Left renal pelvis (tissue), 4 donors: ENCODE measurements at regions not wholly inside any gene's neighbourhood (a gene's known extent, or its start where the extent isn't known, plus 50 kb on each side); places are given as distances from the start of the nearest gene placed in this dataset.

Experiments
- DNase-seq, 4 donors: peaks; one replicate each; pipeline ENCODE4 v3.0.0-alpha.2; 2013; ENCODE audit warnings: low read depth in 4 of 4, low spot score in 3 of 4

DNA sequence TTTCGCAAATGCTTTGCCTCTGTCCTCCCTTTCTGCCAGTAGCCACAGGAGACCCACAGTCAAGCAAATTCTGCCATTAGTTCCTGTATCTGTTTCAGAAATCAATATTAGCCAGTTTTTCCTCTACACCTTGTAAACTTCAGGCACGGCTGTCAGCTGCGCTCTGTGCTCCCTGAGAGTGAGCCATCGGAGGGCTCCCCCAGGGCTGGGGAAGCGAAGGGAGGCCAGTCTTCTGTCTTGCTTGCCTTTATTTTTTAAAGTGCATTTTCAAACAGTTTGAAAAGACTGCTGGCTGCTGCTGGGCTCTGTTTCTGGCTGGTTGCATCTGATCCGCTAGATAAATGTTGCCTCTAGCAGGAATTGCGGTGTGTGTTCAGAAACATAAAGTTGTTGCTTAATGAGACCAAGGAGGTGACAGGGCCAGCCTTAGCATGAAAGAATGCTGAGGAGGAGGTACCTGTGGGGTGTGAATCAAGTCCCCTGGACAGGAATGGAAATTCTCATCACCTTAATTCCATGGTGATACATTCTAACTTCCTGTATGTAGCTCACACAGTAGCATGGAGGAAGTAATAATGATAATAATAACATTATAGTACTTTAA is 421.7 kb upstream of the KIF2A start:
- no peak for DNase-seq

DNA sequence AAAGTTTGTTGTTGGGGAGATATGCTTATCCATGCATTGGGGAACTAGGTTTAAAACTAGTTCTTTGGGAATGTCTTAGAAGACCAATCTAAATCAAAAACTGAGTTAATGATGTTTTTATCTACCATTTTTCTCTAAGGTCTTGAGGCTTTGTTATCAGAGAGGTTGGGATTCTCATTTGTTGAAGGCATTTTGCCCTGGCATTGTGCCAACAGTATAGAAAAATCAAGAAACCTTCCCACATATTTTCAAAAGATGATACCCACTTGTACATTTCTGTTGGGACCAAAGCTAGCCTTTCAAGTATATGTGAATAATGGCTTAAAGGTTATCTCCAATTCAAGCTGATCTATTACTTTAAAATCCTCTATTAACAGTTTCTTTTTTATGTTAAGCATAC is 419.8 kb upstream of the KIF2A start:
- DNase-seq, result no peak

DNA sequence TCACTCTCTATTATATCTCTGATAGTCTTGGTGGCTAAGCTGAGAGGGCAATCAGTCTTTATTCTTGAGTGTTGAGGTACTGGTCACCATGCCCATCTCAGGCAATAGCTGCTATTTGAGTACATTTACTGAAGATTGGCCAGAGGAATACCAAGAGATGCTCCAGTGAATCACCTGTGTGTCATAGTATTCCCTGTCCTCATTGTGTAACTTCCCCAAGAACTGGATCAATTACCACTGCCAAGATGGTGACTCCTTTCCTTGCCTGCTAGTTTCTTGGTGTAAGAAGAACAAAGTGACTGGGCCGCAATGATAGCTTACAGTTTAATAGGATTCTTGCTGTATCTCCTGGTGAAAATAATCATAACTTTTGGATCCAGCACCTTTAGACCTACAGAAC is 418.7 kb upstream of the KIF2A start:
- no peak for DNase-seq

DNA sequence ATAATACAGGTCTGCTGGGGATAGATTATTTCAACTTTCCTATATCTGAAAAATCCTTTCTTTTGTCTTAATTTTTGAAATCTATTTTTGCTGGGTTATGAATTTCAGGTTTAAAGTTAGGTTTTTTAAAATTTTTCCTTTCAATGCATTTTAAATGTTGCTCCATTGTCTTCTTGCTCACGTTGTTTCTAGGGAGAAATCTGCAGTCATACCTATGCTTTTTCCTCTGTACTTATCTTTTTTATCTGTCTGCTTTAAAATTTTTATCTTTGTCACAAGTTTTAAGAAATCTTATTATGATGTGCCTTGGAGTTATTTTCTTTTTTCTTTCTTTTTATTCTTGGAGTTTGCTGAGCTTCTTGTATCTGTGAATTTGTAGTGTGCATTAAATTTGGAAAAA is 412.0 kb upstream of the KIF2A start:
- no peak for DNase-seq

DNA sequence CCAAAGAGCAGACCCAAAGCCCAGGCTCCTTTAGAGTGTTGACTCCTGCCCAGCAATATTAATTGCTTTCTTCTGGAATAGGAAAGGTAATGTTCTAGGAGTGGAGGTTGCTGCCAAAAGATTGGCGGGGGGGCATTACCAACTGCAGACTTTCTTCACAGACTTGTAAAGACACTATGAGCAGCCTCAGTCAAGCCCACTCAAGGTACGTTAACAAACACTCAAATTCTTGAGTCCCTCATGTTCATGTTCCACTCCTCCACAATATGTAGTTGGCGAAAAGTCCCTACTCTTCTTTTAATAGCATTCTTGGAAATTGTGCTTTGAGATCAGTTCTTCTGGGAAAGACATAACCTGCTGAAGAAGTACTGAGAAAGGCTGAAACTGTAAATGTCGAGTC is 409.2 kb upstream of the KIF2A start:
- DNase-seq, result no peak

DNA sequence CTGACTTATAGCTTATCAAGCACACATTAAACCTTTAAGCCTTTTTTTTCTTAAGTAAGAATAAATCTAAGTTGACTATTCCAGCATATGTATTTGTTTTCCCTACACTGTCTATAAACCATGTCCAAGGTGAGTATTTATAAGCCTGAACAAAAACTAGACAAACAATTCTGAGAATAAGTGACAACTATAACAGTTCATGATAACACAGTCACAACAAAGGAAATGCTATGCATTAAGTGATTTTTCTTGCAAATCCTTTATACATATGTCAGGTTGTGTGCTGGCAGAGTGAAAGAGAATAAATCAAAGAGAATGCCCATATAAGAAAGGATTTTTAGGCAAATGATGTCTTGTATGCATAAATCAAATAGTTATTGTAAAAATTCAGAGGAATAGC is 408.8 kb upstream of the KIF2A start:
- DNase-seq, result no peak

DNA sequence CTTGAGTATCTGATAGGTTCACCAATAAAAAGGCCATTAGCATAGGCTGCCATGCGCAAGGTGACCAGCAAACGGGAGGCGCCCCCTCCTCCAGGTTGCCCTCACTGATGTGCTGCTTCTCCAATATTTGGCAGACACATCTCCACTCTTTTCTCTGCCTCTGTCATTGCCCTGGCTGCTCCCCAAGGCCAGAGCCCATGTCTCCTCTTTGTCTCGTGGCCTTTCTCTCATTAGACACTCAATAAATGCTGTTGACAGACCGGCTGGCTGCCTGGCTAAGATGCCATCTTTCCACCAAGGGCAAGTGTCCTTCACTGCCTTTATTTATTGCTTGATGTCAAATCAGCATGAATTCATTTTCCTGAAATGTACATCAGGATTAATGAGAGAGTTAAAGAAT is 404.0 kb upstream of the KIF2A start:
- DNase-seq, result no peak

DNA sequence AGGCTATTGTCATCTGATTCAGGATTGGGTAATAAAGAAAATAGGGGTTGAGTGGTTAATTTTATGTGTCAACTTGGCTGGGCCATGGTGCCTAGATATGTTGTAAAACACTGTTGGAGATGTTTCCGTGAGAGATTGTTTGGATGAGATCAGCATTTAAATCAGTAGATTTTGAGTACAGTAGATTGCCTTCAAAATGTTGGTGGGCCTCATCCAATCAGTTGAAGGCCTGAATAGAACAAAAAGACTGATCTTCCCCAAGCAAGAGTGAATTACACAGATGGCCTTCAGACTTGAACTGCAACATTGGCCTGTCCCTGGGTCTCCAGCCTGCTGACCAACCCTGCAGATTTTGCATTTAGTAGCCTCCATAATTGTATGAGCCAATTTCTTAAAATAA is 401.3 kb upstream of the KIF2A start:
- DNase-seq, result no peak

DNA sequence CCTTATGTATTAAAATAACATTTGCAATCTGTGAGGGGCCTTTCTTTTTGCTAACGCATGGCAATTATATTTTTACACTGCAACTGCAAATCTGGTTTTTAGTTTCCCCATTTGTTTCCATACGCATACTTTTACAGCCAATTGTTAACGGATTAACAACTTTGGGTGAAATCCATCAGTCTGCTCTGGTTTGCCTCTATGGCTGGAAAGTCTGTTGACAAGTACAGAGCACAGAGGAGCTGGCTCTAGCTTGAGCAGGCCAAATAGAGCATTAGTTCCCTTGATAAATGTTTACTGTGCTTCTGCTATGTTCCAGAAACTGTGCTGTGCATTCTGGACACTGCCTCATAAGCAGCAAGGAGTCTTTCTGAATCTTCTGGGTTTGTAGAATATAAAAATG is 400.4 kb upstream of the KIF2A start:
- DNase-seq, result no peak

DNA sequence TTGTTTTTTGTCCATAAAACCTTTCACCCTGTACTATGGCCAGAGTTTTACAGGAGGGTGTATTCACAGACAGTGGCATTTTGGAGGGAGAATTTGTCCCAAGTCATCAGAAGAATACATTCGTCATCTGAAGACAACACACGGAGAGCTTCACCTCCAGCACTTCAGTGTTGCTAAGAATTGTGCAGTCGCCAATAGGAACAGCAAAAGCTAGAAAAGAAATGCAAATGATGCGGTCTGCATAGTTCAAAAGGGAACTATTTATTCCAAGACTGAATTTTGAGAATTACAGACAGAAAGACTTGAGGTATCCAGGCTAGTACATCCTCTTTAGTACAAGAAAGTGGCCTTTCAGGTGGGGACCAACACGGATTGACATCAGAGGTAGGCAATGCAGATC is 399.2 kb upstream of the KIF2A start:
- DNase-seq, result no peak

DNA sequence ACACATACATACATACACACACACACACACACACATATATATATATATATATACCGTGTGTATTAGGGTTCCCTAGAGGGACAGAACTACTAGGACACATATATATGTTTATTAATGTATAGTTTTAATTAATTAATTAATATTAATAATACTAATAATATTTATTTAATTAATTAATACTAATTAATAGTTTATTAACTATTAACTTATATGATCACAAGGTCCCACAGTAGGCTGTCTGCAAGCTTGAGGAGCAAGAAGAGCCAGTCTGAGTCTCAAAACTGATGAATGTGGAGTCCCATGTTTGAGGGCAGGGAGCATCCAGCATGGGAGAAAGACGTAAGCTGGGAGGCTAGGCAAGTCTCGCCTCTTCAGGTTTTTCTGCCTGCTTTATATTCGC is 398.0 kb upstream of the KIF2A start:
- no peak for DNase-seq

DNA sequence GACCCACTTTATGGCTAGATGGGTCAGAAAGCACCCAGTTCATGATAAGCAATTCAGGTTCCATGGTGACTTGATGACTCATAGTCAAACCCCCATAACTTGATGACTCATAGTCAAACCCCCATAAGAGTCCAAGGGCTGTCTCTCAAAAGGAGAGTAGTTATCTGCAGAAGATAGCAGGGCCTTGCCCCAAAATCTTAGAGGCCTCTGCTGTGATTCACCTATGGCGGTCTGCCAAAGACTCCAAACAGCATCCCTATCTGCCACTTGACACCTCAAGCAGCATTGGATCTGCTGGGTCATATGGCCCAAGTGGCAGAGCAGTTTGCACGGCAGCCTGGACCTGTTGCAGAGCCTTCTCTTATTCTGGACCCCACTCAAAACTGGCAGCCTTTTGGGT is 395.2 kb upstream of the KIF2A start:
- no peak for DNase-seq

DNA sequence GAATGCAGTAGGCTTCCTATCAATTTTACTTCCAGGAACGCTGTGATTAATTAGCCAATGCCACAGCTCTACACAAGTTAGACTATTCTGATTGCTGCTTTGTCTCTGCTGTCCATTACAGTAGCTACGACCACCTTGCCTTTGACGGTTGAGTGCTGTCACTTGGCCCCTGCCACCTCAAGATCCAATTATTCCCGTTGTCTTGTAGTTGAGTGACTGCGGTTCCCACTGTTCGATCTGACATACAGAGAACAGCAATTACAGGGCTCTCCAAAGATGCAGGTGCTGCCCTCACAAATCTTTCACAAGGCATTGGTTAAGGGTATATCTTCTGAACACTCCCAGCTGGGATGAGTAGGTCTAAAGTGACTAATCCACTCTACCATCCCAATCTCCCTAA is 393.4 kb upstream of the KIF2A start:
- DNase-seq, result no peak

DNA sequence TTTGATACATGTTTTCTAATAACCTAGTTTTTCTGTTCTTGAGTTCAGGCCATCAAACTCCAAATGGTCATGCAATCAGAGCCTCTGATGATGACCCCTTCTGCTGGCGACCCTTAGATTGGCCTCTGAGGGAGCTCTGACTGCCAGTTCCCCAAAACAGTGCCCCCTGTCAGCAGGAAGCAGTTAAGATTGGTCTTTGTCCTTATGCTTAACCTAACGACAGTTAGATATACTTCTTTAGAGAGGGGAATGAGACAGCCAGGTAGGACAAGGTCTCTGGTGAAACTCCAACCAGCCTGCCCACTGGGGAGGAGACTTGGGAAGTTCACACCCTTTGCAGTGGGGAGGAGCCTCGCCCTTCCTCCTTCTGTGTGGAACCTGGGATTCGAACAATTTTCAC is 390.4 kb upstream of the KIF2A start:
- no peak for DNase-seq

DNA sequence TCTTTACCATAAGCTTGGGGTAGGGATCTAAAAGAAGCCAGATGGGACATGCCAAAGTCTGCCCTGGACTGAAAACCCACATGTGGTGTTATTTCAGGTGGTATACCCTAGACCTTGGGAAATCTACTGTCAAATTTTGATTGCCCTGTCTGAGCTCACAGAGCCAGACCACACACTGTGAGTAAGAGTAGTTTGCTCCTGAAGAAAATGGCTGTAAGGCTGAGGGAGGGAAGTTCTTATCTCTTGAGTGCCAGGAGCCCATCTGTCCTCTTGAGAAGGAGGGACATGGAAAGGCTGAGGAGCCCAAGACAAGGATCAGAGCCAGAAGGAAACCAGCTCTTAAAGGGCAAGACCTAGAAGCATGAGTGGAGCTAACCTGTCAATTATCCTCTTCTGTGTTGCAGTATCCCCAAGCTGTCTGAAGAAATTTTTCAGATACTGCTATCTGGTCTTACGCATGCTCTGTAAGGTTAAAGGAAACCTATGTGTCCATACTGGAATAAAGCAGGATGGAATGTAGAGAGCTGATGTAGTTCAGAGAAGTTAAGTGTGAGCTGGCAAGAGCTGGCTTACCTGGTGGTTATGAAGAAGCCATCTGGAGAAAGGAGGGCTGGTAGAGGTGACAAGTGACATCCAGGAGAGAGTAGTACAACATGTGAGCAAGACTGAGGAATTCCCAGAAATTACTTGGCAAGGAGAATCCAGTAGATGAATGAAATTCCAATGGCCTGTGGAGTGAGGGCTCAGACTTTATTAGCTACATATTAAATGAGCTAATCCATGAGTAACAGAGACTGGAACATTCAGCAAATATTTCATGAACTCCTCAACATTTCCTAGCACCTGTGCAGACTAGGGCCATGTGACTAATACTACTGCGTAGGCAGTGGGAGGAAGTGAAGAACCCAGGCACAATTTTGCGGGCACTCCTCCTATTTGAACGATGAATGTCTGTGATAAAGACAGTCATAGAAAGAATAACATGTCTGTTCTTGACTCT is 389.1 kb upstream of the KIF2A start:
- DNase-seq, result no peak

DNA sequence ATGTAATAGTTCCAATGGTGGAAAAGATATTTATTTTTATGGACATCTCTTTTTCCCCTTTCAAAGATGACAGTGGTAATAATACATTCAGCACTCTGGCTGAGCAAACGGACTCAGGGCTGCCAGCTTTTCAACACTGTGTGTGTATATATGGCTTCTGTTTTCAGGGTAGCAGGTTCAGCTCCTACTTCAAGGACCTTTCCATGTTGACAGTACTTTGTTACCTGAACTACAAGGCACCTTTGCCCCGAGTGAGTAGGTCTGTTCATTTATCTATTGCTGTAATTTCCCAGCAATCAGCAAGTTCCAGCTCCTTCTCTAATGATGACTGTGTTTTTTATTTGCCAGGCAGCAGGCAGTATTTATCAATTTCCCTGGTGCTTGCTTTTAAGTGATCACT is 387.4 kb upstream of the KIF2A start:
- DNase-seq, result no peak

DNA sequence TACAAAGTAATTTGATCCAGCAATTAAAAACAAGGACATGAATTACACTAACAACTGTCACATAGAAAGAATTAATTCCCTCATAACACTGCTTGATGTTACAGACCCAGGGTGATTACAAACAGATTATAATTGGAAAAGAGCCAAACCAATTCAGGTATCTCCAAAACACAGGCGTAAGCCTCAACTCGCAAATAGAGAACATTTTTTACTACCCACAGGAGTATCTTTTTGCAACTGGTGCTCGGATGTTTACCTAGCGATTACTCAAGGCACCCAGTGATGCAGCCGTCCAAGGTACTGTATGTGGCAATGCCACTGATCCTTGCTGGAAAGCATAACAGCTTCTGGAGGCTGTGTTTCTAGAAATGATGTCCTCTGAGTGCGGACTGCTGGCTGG is 386.1 kb upstream of the KIF2A start:
- DNase-seq, result no peak

DNA sequence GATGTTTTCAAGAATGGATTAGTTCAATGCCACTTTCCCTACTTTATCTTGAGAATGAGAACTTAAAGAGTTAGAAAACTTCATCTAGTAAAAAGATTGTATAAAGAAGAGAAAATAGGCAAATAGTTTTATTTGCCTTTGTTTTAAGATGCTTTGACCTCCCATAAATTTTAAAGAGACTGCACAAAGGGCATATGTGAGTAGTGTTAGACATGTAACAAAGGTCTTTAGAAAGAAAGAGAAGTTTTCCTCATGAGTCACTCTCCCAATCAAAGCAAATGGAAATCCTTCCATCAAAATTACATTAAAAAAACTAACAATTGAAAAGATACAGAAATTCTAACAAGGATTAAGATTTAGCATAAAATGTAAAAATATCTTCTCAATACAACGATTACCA is 381.8 kb upstream of the KIF2A start:
- no peak for DNase-seq

DNA sequence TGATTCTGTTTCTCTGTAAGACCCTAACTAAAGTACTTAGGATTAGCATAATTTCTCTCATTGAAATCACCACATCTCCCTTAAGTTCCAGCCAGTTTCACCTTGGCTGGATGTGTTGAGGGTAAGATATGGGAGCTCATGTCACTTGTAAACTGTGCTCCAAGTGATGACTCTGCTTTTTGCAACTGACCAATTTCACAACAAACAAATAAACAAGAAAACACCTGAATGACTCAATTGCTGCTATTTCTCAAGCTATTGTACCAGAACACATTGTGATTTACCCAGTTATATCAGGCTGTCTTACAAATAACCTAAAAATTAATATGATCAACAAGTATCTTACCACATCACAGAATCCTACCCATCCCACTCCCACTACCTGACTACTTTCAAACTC is 379.1 kb upstream of the KIF2A start:
- no peak for DNase-seq

DNA sequence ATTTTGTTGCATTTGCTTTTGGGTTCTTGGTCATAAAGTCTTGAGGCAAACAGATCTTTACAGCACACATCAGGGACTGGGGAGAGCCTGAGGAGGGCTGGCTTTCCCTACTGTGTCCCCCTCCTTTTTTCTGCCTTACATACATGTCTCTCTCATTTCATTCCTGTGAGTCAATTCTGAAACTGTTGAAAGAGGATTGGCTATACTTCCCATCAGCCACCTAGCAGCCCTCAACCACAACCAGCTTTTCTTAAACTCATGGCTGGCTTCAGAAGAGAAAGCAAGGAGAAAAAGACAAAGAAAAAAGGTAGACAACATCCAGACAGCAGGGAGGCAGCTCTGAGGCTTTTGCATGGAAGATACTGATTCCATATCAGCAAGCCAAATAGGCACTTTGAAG is 374.8 kb upstream of the KIF2A start:
- no peak for DNase-seq

DNA sequence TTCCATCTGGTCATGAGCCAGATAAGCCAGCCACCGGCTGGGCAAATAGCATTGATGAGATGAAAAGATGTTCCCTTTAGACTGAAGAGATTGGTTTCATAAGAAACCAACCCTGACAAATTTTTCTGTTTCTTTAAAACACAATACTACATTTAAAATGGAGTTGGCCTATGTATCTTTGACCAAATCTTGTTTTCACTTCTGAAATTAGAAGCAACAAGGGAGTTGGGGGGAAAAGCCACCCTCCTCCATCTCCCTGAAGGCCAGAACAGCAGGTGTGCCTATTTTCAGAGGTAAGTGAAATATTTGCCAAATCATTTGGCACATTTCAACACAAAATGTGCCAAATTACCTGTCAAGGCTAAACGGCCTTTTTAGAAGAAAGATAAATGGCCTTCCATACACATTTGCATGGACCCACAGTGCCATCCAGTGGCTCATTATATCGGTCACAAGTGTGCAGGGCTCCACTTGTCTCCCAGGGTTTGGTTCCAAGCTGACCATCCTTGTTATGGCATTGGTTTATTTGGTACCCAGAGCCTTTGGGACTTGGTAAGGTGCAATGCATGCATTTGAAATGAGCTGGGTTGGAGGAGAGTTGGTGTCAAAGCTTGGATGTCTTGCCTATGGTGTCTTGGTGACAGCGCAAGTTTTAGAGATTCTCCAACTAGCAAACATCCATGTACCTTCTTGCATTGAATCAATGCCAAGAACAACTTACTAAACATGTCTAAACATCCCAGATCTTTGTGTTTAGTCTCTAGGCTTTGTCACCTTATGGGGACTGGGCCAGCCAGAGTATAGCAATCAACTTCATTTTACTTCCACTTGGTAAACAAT is 372.0 kb upstream of the KIF2A start:
- peak; percentile 22 to 45 (median 34) for DNase-seq
